GM18868 (cell line): ENCODE measurements at regions not wholly inside any gene's neighbourhood (a gene's known extent, or its start where the extent isn't known, plus 50 kb on each side); places are given as distances from the start of the nearest gene placed in this dataset.
"Not testable (repeated sequence)": the region's sequence is repeated elsewhere in the genome, so short reads cannot be mapped to it uniquely, and the experiment has no call there.

Experiments
- ATAC-seq: cut with Tn5 transposase; IDR thresholded peaks from one replicate; pipeline ENCODE4 v1.9.1; 2021; ENCODE audit warnings: mild to moderate bottlenecking, moderate library complexity; ENCODE audit not compliant: unreplicated experiment

DNA sequence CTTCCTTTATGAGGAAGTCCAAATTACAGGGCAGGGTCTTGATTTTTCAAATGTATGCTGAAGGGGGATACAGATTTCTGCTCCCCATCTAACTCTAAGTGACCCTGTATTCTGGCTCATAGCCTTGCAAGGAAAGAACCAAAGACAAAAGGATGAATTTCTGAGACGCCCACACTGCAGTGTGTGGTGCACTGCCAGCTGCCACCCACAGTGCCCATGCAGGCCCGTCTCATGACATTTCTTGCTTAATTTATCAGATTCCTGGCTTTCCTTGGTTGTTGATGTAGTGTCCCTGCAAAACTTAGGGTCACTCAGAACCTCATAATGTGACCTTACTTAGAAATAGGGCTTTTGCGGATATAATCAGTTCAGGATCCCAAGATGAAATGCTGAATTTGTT is 68.0 kb downstream of the CBLN4 start:
- no peak for ATAC-seq

DNA sequence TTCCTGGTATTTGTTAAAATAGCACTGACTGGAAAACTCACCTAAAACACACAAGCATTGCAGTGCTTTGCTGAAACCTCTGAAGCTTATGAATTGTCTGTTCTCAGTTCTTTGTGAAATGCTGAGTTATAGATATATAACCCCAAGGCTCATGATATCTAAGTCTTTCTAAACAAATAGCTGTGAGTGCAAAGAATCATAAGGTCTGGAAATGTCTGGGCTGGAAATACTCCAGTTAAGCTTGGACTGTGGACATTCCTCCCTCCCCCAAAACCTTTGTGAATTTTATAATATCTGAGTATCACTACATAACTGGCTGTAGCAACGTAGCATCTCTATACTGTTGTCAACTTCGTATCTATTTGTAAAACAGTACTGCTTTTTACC is 69.1 kb downstream of the CBLN4 start:
- ATAC-seq = no peak

DNA sequence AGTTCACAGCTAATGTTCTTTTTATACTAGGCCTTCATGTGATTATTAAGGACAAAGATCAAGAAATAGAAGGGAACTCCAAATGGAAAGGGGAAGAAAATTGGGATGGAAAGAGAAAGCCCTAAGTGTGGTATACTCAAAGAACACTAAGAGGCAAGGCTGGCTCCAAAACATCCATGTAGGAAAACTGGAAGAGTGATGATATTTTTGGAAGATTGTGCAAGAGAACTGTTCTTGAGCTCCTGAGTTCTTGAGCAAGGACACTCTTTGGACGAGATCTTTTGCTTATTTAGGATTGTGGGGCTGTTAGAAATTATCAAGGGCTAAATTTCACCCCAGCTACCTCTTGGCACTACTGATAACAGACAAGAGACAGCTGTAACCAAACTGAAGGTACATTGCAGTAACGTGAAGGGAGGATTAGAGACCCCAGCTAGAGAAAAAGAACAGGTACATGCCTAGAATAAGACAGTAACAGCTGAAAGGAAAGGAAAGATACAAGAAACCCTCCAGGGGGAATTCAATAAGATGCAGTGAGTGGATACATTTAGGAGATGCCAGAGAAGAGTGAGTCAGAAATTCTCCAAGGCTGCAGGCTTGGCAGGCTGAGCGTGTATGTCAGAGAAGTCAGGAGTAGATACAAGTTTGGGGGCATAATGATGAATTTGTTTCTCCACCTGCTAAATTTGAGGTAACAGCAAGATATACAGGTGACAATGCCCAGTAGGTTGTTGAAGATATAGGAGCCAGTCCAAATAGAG is 69.7 kb downstream of the CBLN4 start:
- no peak for ATAC-seq

DNA sequence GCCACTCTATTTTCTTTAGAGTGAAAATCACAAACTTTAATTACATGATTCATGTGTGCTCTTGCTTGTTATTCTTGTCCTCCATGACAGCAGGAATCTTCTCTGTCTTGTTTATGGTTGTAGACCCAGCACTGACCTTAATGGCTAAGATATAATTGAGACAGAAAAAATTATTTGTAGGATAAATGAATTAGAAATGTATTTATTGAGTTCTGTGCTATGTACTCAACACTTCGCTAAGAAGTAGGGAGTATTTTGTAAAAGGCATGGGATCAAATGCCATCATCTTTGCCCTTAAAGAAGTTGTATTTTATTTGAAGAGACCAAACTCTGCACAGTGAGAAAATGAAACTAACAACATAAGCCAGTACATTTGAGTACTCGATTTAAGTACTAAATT is 71.2 kb downstream of the CBLN4 start:
- no peak for ATAC-seq

DNA sequence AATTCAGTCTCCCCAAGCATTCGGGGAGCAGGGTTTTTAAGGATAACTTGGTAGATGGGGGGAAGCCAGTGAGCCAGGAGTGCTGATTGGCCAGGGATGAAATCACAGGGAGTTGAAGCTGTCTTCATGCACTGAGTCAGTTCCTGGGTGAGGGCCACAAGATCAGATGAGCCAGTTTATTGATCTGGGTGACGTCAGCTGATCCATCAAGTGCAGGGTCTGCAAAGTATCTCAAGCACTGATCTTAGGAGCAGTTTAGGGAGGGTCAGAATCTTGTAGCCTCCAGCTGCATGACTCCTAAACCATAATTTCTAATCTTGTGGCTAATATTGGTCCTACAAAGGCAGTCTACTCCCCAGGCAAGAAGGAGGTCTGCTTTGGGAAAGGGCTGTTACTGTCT is 74.4 kb downstream of the CBLN4 start:
- not testable (repeated sequence) for ATAC-seq

DNA sequence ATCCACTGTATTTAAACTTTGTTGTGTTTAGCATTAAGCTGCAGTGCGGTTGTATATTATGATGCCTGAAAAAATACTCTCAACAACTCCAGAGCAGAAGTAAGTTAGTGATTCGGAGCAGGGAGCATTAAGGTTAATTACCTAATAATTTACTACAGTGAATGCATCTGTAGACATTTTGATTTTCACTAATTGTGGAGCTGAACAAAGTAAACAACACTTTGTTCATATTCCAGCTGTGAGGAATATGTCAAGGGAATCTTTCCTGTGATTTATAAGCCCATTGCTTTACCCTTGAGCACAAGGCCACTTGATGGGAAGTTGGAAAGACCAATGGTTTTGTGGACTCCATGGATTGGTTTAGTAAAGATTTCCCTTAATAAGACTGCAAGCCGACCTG is 77.1 kb downstream of the CBLN4 start:
- ATAC-seq = no peak

GRCh38 chr20:55919956-55920355 is 85.4 kb downstream of the CBLN4 start:
- no peak for ATAC-seq

DNA sequence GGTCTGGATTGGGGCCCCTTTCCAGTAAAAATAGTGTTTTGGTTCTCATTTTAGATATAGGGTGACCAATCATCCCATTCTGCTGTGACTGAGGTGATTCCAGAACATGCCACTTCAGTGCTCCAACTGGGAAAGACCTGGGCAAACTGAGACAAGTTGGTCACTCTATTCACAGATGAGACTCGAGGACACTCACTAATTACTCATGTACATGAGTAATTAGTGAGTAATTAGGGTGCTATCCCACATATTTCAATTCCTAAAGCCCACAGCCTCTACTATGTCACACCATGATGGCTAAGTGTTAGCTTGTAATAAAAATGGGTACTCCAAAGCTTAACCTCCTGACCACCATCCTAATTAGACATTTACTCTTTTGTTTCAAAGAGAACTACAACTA is 86.0 kb downstream of the CBLN4 start:
- no peak for ATAC-seq

DNA sequence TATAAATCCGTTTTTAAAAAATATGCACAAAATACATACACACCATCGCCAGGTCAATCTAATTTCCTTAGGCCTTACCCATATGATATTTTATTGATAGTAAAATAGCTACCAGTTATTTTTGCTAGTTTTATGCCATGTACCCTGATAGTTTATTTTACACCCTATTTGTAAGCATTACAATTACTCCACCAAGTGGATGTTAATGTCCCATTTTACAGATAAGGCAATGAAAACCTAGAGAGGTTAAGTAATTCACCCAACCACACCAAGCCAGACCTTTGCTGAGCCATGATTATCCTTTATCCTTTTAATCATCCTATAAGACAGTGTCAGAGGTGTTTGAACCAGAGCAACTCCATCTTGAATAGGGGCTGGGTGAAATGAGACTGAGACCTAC is 86.8 kb downstream of the CBLN4 start:
- no peak for ATAC-seq

DNA sequence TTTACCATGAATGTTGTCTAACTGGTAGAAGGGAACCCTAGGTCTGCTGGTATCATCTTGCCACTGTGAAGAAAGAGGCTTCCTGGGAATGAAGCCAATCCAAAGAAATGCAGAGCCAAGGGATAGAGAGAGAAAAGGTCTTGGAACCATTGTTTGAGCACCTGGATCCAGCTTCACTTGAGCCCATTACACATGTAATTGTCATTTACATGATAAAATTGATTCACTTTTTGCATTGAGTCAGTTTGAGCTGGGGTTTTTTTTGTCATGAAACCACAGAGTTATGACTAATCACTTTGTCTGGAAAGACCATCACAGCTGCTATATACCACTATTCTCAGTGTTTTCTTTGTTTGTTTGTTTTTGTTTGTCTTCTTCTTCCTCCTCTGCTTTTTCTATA is 112.3 kb downstream of the CBLN4 start:
- no peak for ATAC-seq

- ATAC-seq = no peak
These were observed 116.6 kb downstream of the CBLN4 start for GRCh38 chr20:55888685-55889084.

GRCh38 chr20:55882910-55883309 is 122.4 kb downstream of the CBLN4 start:
- ATAC-seq = no peak

DNA sequence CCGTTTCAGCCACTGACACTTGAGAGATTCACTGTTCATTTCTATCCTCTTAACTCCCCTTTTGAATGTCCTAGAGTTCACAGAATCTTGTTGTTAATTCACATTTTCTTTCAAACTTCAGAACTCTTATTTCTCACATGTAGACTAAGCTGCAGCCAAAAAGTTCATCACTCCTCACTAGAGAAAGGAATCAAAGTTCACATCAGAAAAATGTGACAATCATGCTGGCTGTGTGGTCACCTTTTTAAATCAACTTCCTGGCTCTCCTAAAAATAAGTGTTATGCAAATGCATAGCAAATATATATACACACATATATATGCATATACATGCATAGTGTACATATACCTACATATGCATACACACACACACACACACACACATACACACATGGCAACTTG is 123.0 kb downstream of the CBLN4 start:
- no peak for ATAC-seq

DNA sequence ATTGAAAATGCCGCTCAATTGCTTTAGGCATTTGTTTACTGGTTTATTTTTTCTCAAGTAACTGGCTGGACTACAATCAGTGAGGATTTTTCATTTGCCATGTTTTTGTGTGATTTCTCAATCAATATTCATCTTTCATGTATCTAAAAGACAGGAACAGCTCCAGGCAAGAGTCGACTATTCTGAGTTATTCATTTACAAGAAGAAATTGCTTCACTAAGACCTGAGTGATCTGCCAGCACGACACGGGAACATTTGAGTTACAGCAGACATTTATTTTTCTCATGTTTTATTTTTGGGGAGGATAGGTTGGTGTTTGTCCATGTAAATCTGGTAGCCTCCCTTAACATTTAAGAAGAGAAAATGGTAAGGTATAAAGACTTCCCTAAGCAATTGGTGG is 124.1 kb downstream of the CBLN4 start:
- ATAC-seq = no peak

DNA sequence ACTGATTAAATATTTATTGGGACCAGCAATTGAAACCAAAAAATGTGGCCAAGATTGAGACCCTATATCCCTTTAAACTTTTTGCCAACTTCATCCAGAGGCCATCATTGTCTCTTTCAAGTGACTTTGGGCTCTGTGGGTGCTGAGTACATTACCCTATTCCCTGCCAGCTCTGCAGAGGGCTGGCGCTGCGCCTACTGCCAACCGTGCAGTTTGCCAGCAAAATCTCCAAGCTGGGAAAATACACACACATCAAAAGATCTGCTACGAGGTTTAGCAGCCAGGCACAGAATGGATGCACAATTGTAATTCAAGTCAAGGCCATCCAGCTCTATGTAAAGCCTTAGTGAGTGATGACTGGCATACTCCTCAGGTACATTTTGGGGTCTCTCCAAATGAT is 125.0 kb downstream of the CBLN4 start:
- ATAC-seq = no peak

DNA sequence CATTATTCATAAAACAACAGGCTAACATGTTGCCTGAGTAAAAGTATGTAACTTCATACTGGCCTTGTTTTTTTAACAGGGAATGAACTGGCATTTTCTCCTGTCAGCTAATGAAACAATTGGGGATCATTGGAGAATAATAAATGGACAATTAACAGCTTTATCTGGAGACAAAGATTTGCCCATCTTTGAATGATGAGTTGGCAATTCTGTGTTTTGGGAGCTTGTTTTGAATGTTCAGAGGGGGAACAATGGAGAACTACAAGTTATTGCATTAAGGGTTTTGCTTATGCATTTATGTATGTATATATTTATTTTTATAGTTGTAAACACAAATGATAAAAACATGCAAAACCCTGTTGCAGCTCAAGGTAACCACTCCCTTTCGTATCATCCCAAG is 150.3 kb downstream of the CBLN4 start:
- ATAC-seq = no peak

GRCh38 chr20:55830121-55830827 is 175.0 kb downstream of the CBLN4 start:
- no peak for ATAC-seq

DNA sequence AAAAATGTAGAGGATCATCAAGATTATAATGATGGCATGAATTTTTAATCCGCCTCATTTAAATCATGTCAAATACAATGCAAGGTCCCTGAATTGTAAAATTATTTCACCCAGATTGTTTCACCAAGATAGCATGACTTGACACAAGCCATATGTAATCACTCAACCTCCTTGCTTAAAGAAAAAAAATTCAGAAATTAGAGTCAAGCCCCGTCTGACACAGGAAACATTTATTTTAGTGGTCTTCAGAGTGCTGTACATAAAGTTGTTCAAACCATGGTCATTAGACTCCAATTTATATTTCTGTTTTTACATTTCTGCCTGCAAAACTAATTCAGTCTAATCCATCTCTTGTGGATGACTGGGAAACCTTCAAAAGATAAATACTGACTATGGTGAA is 200.2 kb downstream of the CBLN4 start:
- ATAC-seq = no peak

GRCh38 chr20:55800552-55801245 is 204.6 kb downstream of the CBLN4 start:
- ATAC-seq = no peak

GRCh38 chr20:55793986-55794385 is 211.3 kb downstream of the CBLN4 start:
- ATAC-seq = no peak

DNA sequence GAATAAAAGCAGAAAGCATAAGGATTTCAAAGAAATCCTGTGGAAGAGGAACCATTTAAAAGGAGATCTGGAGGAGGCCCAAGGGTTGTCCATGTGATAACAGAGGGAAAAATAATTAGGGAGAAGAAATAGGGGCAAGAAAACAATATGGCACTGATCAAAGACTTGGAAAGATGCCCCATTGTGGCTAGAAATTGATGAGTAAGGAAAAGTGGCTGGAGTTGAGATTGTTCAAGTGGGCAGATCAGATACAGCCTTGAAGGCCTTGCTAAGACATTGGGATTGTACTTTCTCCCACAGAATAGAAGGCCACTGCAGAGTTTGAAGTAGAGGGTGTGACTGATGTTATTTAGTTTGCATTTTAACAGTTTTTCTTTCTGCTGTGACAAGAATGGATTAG is 213.3 kb downstream of the CBLN4 start:
- no peak for ATAC-seq

GRCh38 chr20:55790178-55790577 is 215.1 kb downstream of the CBLN4 start:
- ATAC-seq = no peak
